T-helper 9 cell (primary cell): ENCODE measurements at regions not wholly inside any gene's neighbourhood (a gene's known extent, or its start where the extent isn't known, plus 50 kb on each side); places are given as distances from the start of the nearest gene placed in this dataset.

ENCODE experiments used
- DNase-seq: peaks from one replicate; pipeline ENCODE4 v3.0.0-alpha.2; 2020

DNA sequence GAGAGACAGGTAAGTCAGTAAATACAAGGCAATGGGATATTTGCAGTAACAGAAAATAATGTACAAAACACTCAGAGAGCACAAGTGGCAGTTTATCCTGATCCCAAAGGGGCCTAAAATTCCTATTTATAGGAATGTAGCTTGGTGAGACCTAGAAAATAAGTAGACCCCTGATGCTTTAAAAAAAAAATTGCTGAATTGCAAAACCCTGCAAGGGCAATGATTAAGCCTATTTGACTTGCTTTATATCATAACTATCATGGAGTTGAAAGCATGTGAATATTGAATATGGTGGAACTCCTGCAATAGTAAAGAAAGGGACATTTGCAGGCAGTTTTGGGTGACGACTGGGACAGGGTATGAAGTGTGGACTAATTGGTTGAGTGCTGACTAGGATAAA lies 101.9 kb upstream of the C1orf21 start:
- DNase-seq: no peak

DNA sequence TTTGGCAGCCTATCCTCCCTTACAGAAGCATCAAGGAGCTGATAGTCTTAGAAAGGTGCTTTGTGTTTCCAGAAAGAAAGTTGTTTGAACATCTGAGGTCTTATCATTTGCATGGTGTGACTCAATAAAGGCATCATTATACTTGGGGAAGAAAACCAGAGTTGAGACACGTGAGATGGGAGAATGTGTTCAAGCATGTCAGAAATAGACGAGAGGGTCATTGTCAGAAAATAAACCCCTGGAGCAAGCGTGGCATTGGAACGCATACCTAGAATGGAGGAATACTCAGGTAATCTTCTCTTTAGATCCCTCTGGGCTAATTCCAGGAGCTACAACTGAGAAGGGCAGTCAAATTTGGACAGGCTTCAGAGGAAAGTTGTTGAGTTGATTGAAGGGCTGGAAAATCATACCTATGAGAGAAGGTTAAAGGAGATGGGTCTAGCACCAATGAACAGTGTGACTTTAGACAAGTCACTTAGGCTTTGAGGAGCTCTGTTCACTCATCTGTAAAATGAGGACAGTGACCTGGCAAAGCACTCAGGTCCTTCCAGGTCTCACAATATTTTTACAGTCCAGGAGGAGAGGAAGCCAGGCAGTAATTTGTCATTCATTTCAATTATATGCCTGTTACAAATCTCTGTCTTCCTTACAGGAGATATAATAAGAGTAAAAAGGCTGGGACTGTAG lies 101.3 kb upstream of the C1orf21 start:
- no peak for DNase-seq

DNA sequence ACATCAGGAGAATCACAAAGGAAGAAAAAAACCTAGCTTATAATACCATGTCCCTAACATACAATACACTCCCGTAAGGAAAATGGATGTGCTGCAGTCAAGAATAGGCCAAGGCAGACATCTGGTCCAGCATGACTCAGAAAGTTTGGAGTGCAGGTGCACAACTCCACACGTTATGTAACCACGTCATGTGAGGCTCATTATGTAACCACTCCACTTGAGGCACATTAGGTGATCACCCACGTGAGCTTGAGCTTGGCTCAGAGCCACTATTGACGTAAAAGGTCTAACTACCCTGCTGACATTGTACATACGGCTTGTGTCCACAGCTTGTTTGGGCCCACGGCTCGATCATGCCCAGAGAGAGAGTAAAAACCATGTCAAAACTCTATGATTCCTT lies 99.8 kb upstream of the C1orf21 start:
- no peak for DNase-seq

- DNase-seq: no peak
Measured at GRCh38 chr1:184289825-184290550, 96.8 kb upstream of the C1orf21 start.

DNA sequence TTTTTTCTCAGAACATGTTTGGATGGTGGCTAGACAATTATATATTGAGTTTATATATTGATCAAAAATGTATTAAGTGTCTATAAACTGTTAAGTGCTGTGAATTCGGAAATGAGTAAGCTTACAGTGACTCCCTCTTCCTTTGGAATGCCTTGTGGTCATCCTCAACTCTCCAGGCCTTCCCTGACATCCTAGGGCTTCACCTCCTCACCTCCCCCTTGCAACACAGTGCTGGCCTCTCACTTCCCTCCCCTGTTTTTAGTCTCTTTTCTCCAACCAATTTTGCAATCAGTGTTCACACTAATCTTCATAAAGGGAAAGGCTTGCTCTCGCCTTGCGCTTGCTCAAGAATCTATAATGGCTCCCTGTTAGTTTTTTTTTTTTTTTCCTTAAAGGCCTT lies 95.1 kb upstream of the C1orf21 start:
- no peak for DNase-seq

GRCh38 chr1:184292101-184292500 lies 94.7 kb upstream of the C1orf21 start:
- DNase-seq: no peak

DNA sequence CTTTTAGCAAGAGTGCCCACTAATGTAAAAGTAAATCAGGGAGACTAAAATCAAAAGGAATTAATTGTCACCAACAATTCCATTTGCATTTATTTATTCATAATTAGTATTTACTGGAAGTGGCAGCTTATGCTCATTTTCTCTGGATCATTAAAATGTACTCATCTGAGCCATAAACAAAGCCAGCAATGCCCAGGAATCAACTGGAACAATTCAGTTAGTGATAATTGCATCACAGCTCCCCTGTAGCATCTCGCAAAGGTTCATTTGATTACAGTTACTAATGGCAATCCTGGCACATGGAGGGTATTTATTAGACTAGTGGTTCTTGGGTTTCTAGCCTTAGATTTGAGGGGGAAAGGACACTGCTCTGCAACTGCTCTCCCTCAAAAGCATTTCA lies 92.7 kb upstream of the C1orf21 start:
- no peak for DNase-seq

DNA sequence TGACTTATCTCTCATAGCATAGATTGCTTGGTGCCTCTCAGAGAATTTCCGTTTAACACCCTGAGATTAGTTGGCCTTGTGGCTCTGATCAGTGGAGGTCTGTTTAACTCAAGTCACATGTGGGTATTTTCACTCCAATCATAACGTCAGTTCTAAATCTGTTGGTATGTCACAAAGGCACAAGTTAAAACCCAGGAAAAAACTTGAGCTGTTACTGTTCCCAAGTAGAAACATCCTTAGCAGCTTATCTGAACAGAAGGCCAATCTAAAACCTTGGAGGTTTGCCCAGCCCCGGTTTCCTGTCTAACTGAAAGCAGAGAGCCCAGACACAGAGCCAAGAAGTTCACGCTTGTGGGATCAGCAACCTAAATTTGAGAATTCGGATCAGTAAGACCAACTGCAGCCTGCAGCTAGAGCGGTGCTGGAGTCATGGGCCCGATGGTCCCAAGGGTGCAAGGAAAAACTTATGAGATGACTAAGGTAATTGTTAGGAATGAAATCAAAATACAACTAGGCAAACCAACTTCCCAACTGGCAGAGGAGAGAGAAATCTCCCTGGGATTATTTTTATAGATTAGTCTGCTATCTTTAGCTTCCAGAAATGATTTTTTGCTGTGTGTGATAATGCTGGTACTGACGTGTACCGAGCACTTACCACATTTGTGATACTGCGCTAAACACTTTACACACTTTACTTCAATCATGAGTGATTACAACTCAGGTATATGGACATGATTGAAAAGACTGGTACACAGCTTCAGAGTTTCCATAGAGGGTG lies 90.2 kb upstream of the C1orf21 start:
- DNase-seq: no peak

- DNase-seq: no peak
Measured at GRCh38 chr1:184297244-184297750, 89.5 kb upstream of the C1orf21 start.

- DNase-seq: no peak
Measured at GRCh38 chr1:184298440-184299405, 88.1 kb upstream of the C1orf21 start.

- no peak for DNase-seq
Measured at GRCh38 chr1:184299406-184299790, 87.4 kb upstream of the C1orf21 start.

DNA sequence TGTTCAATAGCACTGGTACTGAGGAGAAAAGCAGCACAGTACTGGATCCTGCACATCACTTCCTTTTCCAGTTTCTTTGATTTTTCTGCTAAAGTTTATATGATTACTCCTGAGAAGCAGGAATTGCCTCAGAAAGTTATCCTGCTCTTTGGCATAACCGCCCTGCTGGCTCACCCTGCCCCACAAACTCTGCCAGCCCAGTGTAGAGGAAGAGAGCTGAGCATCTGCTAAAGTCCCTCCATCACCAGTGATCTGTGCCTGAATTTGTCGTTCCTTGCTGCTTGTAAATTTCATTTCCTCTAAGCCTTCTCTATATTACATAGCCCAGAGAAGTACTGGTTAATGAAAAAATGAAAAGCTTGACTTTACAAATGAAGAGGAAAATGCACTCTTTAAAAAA lies 87.0 kb upstream of the C1orf21 start:
- DNase-seq: no peak

- DNase-seq: no peak
Measured at GRCh38 chr1:184300446-184300845, 86.4 kb upstream of the C1orf21 start.

GRCh38 chr1:184301227-184301626 lies 85.6 kb upstream of the C1orf21 start:
- DNase-seq: no peak

- DNase-seq: no peak
Measured at GRCh38 chr1:184302346-184302745, 84.5 kb upstream of the C1orf21 start.

DNA sequence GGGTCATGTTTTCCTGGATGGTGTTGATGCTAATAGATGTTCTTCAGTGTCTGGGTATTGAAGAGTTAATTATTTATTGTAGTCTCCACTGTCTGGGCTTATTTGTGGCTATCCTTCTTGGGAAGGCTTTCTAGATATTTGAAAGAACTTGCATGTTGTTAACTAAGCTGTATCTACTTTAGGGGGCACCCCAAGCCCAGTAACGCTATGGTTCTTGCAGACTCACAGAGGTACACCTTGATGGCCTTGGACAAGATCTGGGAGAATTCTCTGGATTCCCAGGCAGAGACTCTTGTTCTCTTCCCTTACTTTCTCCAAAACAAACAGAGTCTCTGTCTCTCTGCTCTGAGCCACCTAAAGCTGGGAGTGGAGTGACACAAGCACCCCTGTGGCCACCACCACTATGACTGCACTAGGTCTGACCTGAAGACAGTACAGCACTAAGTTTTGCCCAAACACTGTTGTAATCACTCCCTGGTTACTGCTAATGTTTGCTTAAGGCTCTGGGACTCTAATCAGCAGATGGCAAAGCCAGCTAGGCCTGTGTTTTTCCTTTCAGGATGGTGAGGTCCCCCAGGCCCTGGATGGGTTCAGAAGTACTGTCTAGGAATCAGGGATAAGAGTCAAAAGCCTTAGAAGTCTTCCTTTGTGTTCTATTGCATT lies 76.5 kb upstream of the C1orf21 start:
- DNase-seq: no peak

GRCh38 chr1:184311580-184311979 lies 75.2 kb upstream of the C1orf21 start:
- no peak for DNase-seq

DNA sequence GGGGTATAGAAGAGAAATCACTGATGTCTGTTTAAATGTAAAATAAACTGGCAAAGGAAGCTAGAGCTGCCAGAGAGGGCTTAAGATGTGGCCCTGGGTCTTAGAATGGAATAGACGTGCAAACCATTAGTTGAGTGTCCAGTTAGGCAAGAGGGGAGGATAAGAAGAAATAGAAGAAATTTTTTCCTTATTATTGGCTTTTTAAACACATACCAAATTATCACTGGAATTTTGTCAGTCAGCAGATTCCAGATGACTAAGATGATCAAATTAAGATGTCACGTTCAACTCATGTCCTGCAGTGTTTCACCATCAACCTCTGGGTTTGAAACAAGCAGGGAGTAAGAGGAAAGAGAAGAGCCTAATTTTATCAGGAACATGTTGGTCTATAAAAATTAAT lies 71.6 kb upstream of the C1orf21 start:
- no peak for DNase-seq

- DNase-seq: no peak
Measured at GRCh38 chr1:184319879-184320278, 67.0 kb upstream of the C1orf21 start.

GRCh38 chr1:184322253-184322652 lies 64.6 kb upstream of the C1orf21 start:
- DNase-seq: no peak

DNA sequence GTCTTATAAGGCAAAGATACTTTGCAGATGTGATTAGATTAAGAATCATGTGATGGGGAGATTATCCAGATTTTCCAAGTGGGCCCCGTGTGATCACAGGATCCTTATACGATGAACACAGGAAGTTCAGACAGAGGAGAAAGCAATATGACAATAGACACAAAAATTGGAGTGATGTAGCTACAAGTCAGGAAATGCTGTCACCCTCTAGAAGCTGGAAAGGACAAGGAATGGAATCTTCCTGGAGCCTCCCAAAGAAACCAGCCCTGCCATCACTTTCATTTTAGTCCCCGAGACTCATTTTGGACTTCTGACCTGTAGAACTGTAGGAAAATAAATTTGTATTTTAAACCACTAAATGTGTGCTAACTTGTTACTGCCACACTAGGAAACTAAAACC lies 61.9 kb upstream of the C1orf21 start:
- no peak for DNase-seq

DNA sequence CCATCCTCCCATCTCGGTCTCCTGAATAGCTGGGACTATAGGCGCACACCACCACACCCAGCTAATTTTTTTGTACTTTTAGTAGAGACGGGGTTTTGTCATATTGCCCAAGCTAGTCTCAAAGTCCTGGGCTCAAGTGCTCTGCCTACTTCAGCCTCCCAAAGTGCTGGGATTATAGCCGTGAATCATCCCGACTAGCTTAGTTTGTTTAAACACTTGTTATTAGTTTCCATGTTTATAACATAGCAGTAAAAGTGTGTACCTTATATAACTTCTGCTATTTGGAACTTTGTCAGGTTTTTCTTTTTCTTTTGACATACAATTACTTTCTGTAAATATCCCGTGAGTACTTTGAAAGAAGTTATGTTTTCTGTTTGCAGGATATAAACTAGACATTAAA lies 60.6 kb upstream of the C1orf21 start:
- DNase-seq: no peak
